ENCODE measurements at regions not wholly inside any gene's neighbourhood (a gene's known extent, or its start where the extent isn't known, plus 50 kb on each side); places are given as distances from the start of the nearest gene placed in this dataset.

- H3K36me3 ChIP-seq, result no peaks in the 10 kb centered on the region
- no peak overlapping the region for H3K4me3 ChIP-seq
- no peaks in the 10 kb centered on the region for H3K4me1 ChIP-seq
- no peaks in the 10 kb centered on the region for H3K9me3 ChIP-seq
- TF ChIP-seq CTCF (IDR thresholded peaks at IDR 0.05) (no peak), POLR2AphosphoS5 (IDR thresholded peaks at IDR 0.05) (no peak), POLR2A (IDR thresholded peaks at IDR 0.05) (no peak), EP300 (IDR thresholded peaks at IDR 0.05; ENCODE audit: low read depth) (no peak)
- in situ Hi-C loops (cut with MboI; ENCODE audit: low pct_ligation_motif_present in 1 of 4, low pct_unique_long_range_greater_than_20kb in 1 of 4, low sequenced_read_pairs in 3 of 4) (no loop called here), intact Hi-C loops (cut with DNase I; ENCODE audit: low total_unique reads) (no loop called here)
- WGBS, 2 donors (ENCODE audit: low coverage in 1 of 2), result 33% methylated on average over 1 of the region's 1 CpG; no CpG with 5 or more reads in 1 of the 2 donors
- H3K27me3 ChIP-seq, result no peaks in the 10 kb centered on the region
- H3K27ac ChIP-seq, result no peak overlapping the region
- no peak for DNase-seq
These were observed 508.7 kb upstream of the SEMA3D start for GRCh38 chr7:85695533-85695932.

- TF ChIP-seq EP300 (IDR thresholded peaks at IDR 0.05; ENCODE audit: low read depth) (no peak), POLR2AphosphoS5 (IDR thresholded peaks at IDR 0.05) (no peak), POLR2A (IDR thresholded peaks at IDR 0.05) (no peak)
- no peak for DNase-seq
- no peaks in the 10 kb centered on the region for H3K9me3 ChIP-seq
- in situ Hi-C loops (cut with MboI; ENCODE audit: low pct_ligation_motif_present in 1 of 4, low pct_unique_long_range_greater_than_20kb in 1 of 4, low sequenced_read_pairs in 3 of 4) (no loop called here), intact Hi-C loops (cut with DNase I; ENCODE audit: low total_unique reads) (no loop called here)
- H3K27ac ChIP-seq, result no peak overlapping the region
- H3K27me3 ChIP-seq, result no peaks in the 10 kb centered on the region
- no peaks in the 10 kb centered on the region for H3K36me3 ChIP-seq
- H3K4me1 ChIP-seq, result no peaks in the 10 kb centered on the region
- H3K4me3 ChIP-seq, result no peak overlapping the region
These were observed 508.2 kb upstream of the SEMA3D start for GRCh38 chr7:85695041-85695440.

- Histone ChIP-seq H3K36me3 (no peaks in the 10 kb centered on the region), H3K27me3 (no peaks in the 10 kb centered on the region), H3K9me3 (no peaks in the 10 kb centered on the region), H3K27ac (no peak overlapping the region), H3K4me1 (no peaks in the 10 kb centered on the region), H3K4me3 (no peak overlapping the region)
- DNase-seq, result no peak
- TF ChIP-seq POLR2AphosphoS5 (IDR thresholded peaks at IDR 0.05) (no peak), EP300 (IDR thresholded peaks at IDR 0.05; ENCODE audit: low read depth) (no peak), POLR2A (IDR thresholded peaks at IDR 0.05) (no peak), CTCF (IDR thresholded peaks at IDR 0.05) (no peak)
- intact Hi-C loops (cut with DNase I; ENCODE audit: low total_unique reads) (no loop called here), in situ Hi-C loops (cut with MboI; ENCODE audit: low pct_ligation_motif_present in 1 of 4, low pct_unique_long_range_greater_than_20kb in 1 of 4, low sequenced_read_pairs in 3 of 4) (no loop called here)
- WGBS, 2 donors (ENCODE audit: low coverage in 1 of 2), result 97% methylated on average over 2 of the region's 2 CpGs
These were observed 506.5 kb upstream of the SEMA3D start for GRCh38 chr7:85693326-85693725.

- no peak for DNase-seq
- Histone ChIP-seq H3K9me3 (no peaks in the 10 kb centered on the region), H3K4me3 (no peak overlapping the region), H3K4me1 (no peaks in the 10 kb centered on the region), H3K27me3 (no peaks in the 10 kb centered on the region), H3K27ac (no peak overlapping the region), H3K36me3 (no peaks in the 10 kb centered on the region)
- in situ Hi-C loops (cut with MboI; ENCODE audit: low pct_ligation_motif_present in 1 of 4, low pct_unique_long_range_greater_than_20kb in 1 of 4, low sequenced_read_pairs in 3 of 4) (no loop called here), intact Hi-C loops (cut with DNase I; ENCODE audit: low total_unique reads) (no loop called here)
- TF ChIP-seq POLR2A (IDR thresholded peaks at IDR 0.05) (no peak), EP300 (IDR thresholded peaks at IDR 0.05; ENCODE audit: low read depth) (no peak)
- 70 to 95% methylated on average over 2 of the region's 2 CpGs for WGBS, 2 donors (ENCODE audit: low coverage in 1 of 2)
These were observed 501.9 kb upstream of the SEMA3D start for GRCh38 chr7:85688712-85689111.

GRCh38 chr7:85686401-85687181 lies 499.7 kb upstream of the SEMA3D start:
- TF ChIP-seq EP300 (IDR thresholded peaks at IDR 0.05; ENCODE audit: low read depth), result no peak
- no peak for TF ChIP-seq POLR2A (IDR thresholded peaks at IDR 0.05)
- no peak for TF ChIP-seq CTCF (IDR thresholded peaks at IDR 0.05)
- TF ChIP-seq POLR2AphosphoS5 (IDR thresholded peaks at IDR 0.05), result no peak
- in situ Hi-C loops (cut with MboI; ENCODE audit: low pct_ligation_motif_present in 1 of 4, low pct_unique_long_range_greater_than_20kb in 1 of 4, low sequenced_read_pairs in 3 of 4) (no loop called here), intact Hi-C loops (cut with DNase I; ENCODE audit: low total_unique reads) (no loop called here)
- no peaks in the 10 kb centered on the region for H3K36me3 ChIP-seq
- H3K4me1 ChIP-seq, result no peaks in the 10 kb centered on the region
- no peak overlapping the region for H3K4me3 ChIP-seq
- 86 to 92% methylated on average over 5 to 7 of the region's 7 CpGs for WGBS, 2 donors (ENCODE audit: low coverage in 1 of 2)
- no peak for DNase-seq
- no peak overlapping the region for H3K27ac ChIP-seq
- no peaks in the 10 kb centered on the region for H3K27me3 ChIP-seq
- H3K9me3 ChIP-seq, result no peaks in the 10 kb centered on the region
